Esophagus squamous epithelium (tissue), 5 donors: ENCODE measurements at regions not wholly inside any gene's neighbourhood (a gene's known extent, or its start where the extent isn't known, plus 50 kb on each side); places are given as distances from the start of the nearest gene placed in this dataset.

ENCODE experiments used
- DNase-seq: peaks from one replicate; lab custom pipeline; 2025; lab: John Stamatoyannopoulos, UW
- H3K27ac ChIP-seq, 4 donors: fragments of 200-600 bp; sonication (generic); one replicate each; pipeline ENCODE4 v1.5.1; 2016 to 2019; ENCODE audit warnings: mild to moderate bottlenecking in 1 of 4
- H3K27me3 ChIP-seq, 4 donors: fragments of 200-600 bp; sonication (generic); 1 replicate in 3 of 4; 2 replicates in 1 of 4; pipeline versions ENCODE4 v1.5.1 to v1.6.0; 2017 to 2021; ENCODE audit warnings: antibody characterized with exemption in 1 of 4
- H3K36me3 ChIP-seq, 3 donors: fragments of 200-600 bp; sonication (generic); one replicate each; pipeline ENCODE4 v1.5.1; 2016 to 2019
- H3K4me1 ChIP-seq, 3 donors: fragments of 200-600 bp; sonication (generic); one replicate each; pipeline ENCODE4 v1.5.1; 2017 to 2019
- H3K4me3 ChIP-seq, 4 donors: fragments of 200-600 bp; sonication (generic); 1 replicate in 3 of 4; 2 replicates in 1 of 4; pipeline ENCODE4 v1.5.1; 2016 to 2019; ENCODE audit warnings: mild to moderate bottlenecking in 2 of 4, moderate library complexity in 1 of 4
- H3K9me3 ChIP-seq, 3 donors: fragments of 200-600 bp; sonication (generic); one replicate each; pipeline ENCODE4 v1.5.1; 2016 to 2019
- CTCF ChIP-seq, 6 experiments: fragments of 450-650 bp in 4 of 6; fragments of 200-600 bp in 2 of 6; sonication (generic) in 2 of 6; IDR thresholded peaks; one replicate each; pipeline ENCODE4 v1.5.1; 2016 to 2019; ENCODE audit warnings: antibody characterized with exemption in 6 of 6, mild to moderate bottlenecking in 4 of 6, moderate library complexity in 4 of 6
- POLR2A ChIP-seq, 4 donors: fragments of 450-650 bp; IDR thresholded peaks; one replicate each; pipeline ENCODE4 v1.6.1; 2017; ENCODE audit warnings: antibody characterized with exemption in 4 of 4, mild to moderate bottlenecking in 4 of 4, moderate library complexity in 3 of 4
- WGBS, 2 donors: methylation state at CpG; one replicate each; pipeline ENCODE4 v1.1.5; 2018; 5-methylcytosine and 5-hydroxymethylcytosine counted together
- intact Hi-C: fragments of 100-400 bp; cut with DNase I; formaldehyde crosslinking; loops from one replicate; pipeline ENCODE4 v1.15.0; 2022
- donor health status: DM: yes; HTN: yes; CAD: no.

DNA sequence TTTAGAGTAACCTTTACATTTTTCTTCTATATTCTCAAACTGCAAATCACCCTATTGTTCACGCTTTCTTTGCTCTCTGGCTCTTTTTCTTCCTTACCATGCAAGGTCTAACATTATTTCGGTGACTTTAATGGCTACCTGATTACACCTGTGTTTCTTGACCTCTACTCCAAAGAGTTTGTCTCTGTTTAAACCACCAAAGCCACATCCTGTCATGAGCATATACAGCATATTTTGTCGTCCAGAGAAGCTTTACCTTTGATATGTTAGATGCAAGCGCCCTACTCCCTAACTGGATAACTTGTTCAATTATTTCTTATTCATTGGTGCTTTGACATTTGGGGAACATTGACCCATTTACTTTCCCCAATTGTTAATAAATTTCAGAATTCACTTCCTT is 565.1 kb upstream of the GCFC2 start:
- Histone ChIP-seq H3K4me3 (no peak overlapping the region), H3K4me1 (no peaks in the 10 kb centered on the region), H3K27ac (no peak overlapping the region), H3K9me3 (no peaks in the 10 kb centered on the region), H3K27me3 (no peaks in the 10 kb centered on the region), H3K36me3 (no peaks in the 10 kb centered on the region)
- intact Hi-C loops, result no loop called here
- WGBS, 2 donors, result 84 to 89% methylated on average over 4 of the region's 4 CpGs
- TF ChIP-seq POLR2A (IDR thresholded peaks at IDR 0.05) (no peak), CTCF (IDR thresholded peaks at IDR 0.05) (no peak)
- DNase-seq, result no peak

DNA sequence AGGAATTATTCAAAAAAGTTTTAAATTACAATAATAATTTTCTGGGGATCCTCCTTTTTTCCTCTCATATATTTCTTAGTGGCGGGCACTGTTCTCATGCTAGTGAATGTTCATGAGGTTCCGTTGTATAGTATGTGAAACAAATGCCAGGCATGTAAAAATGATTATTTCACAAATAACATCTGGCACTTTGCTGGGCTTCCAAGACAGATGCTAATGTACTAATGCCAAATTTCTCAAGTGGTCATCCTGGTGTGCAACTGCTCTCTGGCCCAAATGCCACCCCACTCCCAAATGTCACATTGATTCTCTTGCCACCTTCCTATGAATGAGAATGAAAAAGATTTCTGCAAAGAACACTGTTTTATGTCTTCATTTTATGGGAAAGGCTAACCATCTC is 564.0 kb upstream of the GCFC2 start:
- H3K4me1 ChIP-seq, result peaks cover 0 to 2% (median 0%) of the 10 kb centered on the region in 3 donors
- no peaks in the 10 kb centered on the region for H3K27me3 ChIP-seq
- H3K9me3 ChIP-seq, result no peaks in the 10 kb centered on the region
- no peak for DNase-seq
- H3K27ac ChIP-seq, result no peak overlapping the region
- TF ChIP-seq POLR2A (IDR thresholded peaks at IDR 0.05) (no peak), CTCF (IDR thresholded peaks at IDR 0.05) (no peak)
- no peak overlapping the region for H3K4me3 ChIP-seq
- WGBS, 2 donors, result 85 to 88% methylated on average over 2 of the region's 2 CpGs
- intact Hi-C loops, result no loop called here
- no peaks in the 10 kb centered on the region for H3K36me3 ChIP-seq

DNA sequence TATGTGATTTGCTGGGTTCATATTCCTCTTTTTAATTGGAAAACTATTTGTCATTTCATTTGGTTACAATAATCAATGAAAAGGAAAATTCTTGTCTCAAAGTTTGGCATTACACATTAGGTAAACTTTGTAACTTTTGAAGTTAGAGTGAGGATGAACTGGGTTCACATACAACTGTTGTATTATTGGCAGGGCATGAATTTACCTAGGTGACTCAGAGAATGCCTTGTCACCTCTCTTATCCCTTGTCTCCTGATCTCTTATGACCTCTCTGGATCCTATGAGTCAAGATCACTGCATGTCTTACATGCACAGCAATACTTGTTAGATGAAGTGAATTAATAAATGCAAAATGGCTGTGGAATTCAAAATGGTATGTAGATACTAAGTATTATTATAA is 563.4 kb upstream of the GCFC2 start:
- H3K9me3 ChIP-seq, result no peaks in the 10 kb centered on the region
- H3K36me3 ChIP-seq, result no peaks in the 10 kb centered on the region
- no peak for DNase-seq
- peaks cover 0 to 7% (median 0%) of the 10 kb centered on the region in 3 donors for H3K4me1 ChIP-seq
- TF ChIP-seq CTCF (IDR thresholded peaks at IDR 0.05) (no peak), POLR2A (IDR thresholded peaks at IDR 0.05) (no peak)
- no peak overlapping the region for H3K4me3 ChIP-seq
- no peaks in the 10 kb centered on the region for H3K27me3 ChIP-seq
- intact Hi-C loops, result no loop called here
- H3K27ac ChIP-seq, result no peak overlapping the region

GRCh38 chr2:76270096-76270710 is 559.5 kb upstream of the GCFC2 start:
- DNase-seq, result no peak
- Histone ChIP-seq H3K9me3 (no peaks in the 10 kb centered on the region), H3K4me3 (no peak overlapping the region), H3K36me3 (no peaks in the 10 kb centered on the region), H3K27ac (no peak overlapping the region), H3K27me3 (no peaks in the 10 kb centered on the region), H3K4me1 (peaks cover 0 to 15% (median 0%) of the 10 kb centered on the region in 3 donors)
- 75 to 84% methylated on average over 4 of the region's 4 CpGs for WGBS, 2 donors
- TF ChIP-seq POLR2A (IDR thresholded peaks at IDR 0.05), result no peak
- no peak for TF ChIP-seq CTCF (IDR thresholded peaks at IDR 0.05)
- intact Hi-C loops, result no loop called here

DNA sequence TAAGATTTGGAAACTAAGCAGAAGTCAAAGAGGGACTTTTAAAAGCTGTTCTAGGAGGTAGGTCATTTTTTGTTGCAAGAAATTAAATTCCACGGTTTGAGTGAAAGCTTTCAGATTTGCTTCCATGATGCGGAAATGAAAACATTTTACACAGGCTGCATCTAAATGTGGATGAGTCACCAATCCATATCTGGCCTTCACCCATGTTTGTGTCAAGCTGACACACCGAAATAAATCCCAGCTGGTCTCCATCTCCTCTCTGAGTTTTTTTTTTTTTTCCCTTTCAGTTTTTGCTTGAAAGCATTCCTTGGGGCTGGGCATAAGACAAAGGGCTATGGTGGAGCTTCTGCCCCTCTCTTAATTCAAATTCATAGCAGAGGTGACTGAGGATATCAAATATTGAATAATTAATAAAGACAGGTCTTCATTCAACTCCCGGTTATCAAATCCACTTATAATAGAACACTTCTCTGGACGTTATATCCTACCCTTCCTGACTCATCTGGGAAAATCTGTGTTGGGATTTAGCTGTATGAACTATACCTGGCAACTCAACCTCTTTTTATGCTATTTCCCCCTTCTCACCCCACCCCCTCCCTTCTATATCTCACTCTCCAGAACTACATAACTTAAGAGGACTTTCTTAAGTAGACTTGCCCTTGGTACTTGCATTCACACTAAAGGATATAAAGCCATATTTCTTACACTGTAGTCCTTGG is 558.3 kb upstream of the GCFC2 start:
- Histone ChIP-seq H3K4me1 (peaks cover 0 to 15% (median 0%) of the 10 kb centered on the region in 3 donors), H3K27me3 (no peaks in the 10 kb centered on the region), H3K9me3 (no peaks in the 10 kb centered on the region), H3K36me3 (no peaks in the 10 kb centered on the region), H3K27ac (no peak overlapping the region), H3K4me3 (no peak overlapping the region)
- TF ChIP-seq CTCF (IDR thresholded peaks at IDR 0.05) (no peak), POLR2A (IDR thresholded peaks at IDR 0.05) (no peak)
- DNase-seq, result no peak
- intact Hi-C loops, result no loop called here
- 29 to 32% methylated on average over 5 of the region's 5 CpGs for WGBS, 2 donors
